Type B pancreatic cell (in vitro differentiated cells): ENCODE measurements at regions not wholly inside any gene's neighbourhood (a gene's known extent, or its start where the extent isn't known, plus 50 kb on each side); places are given as distances from the start of the nearest gene placed in this dataset.
"Not testable (repeated sequence)": the region's sequence is repeated elsewhere in the genome, so short reads cannot be mapped to it uniquely, and the experiment has no call there.

Source experiments
- DNase-seq: peaks from one replicate; pipeline ENCODE4 v3.0.0; 2021; ENCODE audit warnings: mixed read lengths; ENCODE audit not compliant: unreplicated experiment; ENCODE audit errors: extremely low spot score
- H3K27ac Mint-ChIP-seq: 2 replicates; pipeline ENCODE4 v1.8.0; 2021; ENCODE audit warnings: mild to moderate bottlenecking, mixed read lengths
- H3K27me3 Mint-ChIP-seq: 2 replicates; pipeline ENCODE4 v1.8.0; 2021; ENCODE audit warnings: mixed read lengths
- H3K36me3 Mint-ChIP-seq: 2 replicates; pipeline ENCODE4 v1.8.0; 2021; ENCODE audit warnings: mixed read lengths
- H3K4me1 Mint-ChIP-seq: one replicate; pipeline ENCODE4 v1.8.0; 2021; ENCODE audit warnings: mixed read lengths; ENCODE audit not compliant: unreplicated experiment
- H3K4me3 Mint-ChIP-seq: 2 replicates; pipeline ENCODE4 v1.8.0; 2021; ENCODE audit warnings: mild to moderate bottlenecking, mixed read lengths
- H3K9me3 Mint-ChIP-seq: 2 replicates; pipeline ENCODE4 v1.8.0; 2021; ENCODE audit warnings: mixed read lengths
- CTCF ChIP-seq: fragments of 200-600 bp; sonication (generic); conservative IDR thresholded peaks from 2 replicates; pipeline ENCODE4 v1.5.0; 2021; ENCODE audit warnings: antibody characterized with exemption, mild to moderate bottlenecking

GRCh38 chr2:47629501-47630460 lies 59.0 kb upstream of the KCNK12 start:
- Mint-ChIP-seq H3K36me3 (no peaks in the 10 kb centered on the region), H3K4me1 (peaks cover 6% of the 10 kb centered on the region), H3K27ac (no peak overlapping the region), H3K4me3 (no peak overlapping the region), H3K27me3 (peaks cover 2% of the 10 kb centered on the region), H3K9me3 (no peaks in the 10 kb centered on the region)
- DNase-seq, result no peak
- no peak for TF ChIP-seq CTCF

- no peaks in the 10 kb centered on the region for H3K9me3 Mint-ChIP-seq
- peaks cover 6% of the 10 kb centered on the region for H3K4me1 Mint-ChIP-seq
- no peak overlapping the region for H3K27ac Mint-ChIP-seq
- H3K36me3 Mint-ChIP-seq, result no peaks in the 10 kb centered on the region
- no peak overlapping the region for H3K4me3 Mint-ChIP-seq
- no peak for TF ChIP-seq CTCF
- DNase-seq, result no peak
- peaks cover 2% of the 10 kb centered on the region for H3K27me3 Mint-ChIP-seq
These were observed 58.1 kb upstream of the KCNK12 start for GRCh38 chr2:47628904-47629303.

GRCh38 chr2:47626664-47627063 lies 55.9 kb upstream of the KCNK12 start:
- H3K27ac Mint-ChIP-seq, result no peak overlapping the region
- peaks cover 2% of the 10 kb centered on the region for H3K27me3 Mint-ChIP-seq
- TF ChIP-seq CTCF, result no peak
- no peaks in the 10 kb centered on the region for H3K9me3 Mint-ChIP-seq
- peaks cover 2% of the 10 kb centered on the region for H3K4me1 Mint-ChIP-seq
- no peak overlapping the region for H3K4me3 Mint-ChIP-seq
- H3K36me3 Mint-ChIP-seq, result no peaks in the 10 kb centered on the region
- DNase-seq, result no peak

- H3K27ac Mint-ChIP-seq, H3K4me1 Mint-ChIP-seq, H3K36me3 Mint-ChIP-seq, H3K9me3 Mint-ChIP-seq, DNase-seq, H3K27me3 Mint-ChIP-seq, H3K4me3 Mint-ChIP-seq: not testable (repeated sequence)
These were observed 52.4 kb upstream of the KCNK12 start for GRCh38 chr2:47623140-47623539.

- no peak for TF ChIP-seq CTCF
- H3K4me3 Mint-ChIP-seq, result no peak overlapping the region
- H3K27me3 Mint-ChIP-seq, result peaks cover 3% of the 10 kb centered on the region
- H3K4me1 Mint-ChIP-seq, result peaks cover 11% of the 10 kb centered on the region
- no peak overlapping the region for H3K27ac Mint-ChIP-seq
- no peaks in the 10 kb centered on the region for H3K36me3 Mint-ChIP-seq
- H3K9me3 Mint-ChIP-seq, result no peaks in the 10 kb centered on the region
- DNase-seq, result no peak
These were observed 50.1 kb upstream of the KCNK12 start for GRCh38 chr2:47620770-47621437.
